LNCaP clone FGC (cell line): ENCODE measurements at regions not wholly inside any gene's neighbourhood (a gene's known extent, or its start where the extent isn't known, plus 50 kb on each side); places are given as distances from the start of the nearest gene placed in this dataset.

ENCODE experiments used
- DNase-seq: peaks from one replicate; pipeline ENCODE4 v3.0.0-alpha.2; 2011; ENCODE audit warnings: low read depth
- H3K4me3 ChIP-seq: 2 replicates; pipeline ENCODE4 v1.5.1; 2011; ENCODE audit warnings: mild to moderate bottlenecking, low read depth, low read length, control low read depth
- CTCF ChIP-seq: IDR thresholded peaks from 2 replicates; pipeline ENCODE4 v1.5.1; 2012; ENCODE audit warnings: mild to moderate bottlenecking; ENCODE audit not compliant: control insufficient read depth, insufficient read depth; ENCODE audit errors: extremely low read depth

- no peak for TF ChIP-seq CTCF
- H3K4me3 ChIP-seq, result no peak overlapping the region
- no peak for DNase-seq
Observed at GRCh38 chr5:63655043-63655442, 307.2 kb downstream of the HTR1A start.

GRCh38 chr5:63650581-63650980, 311.7 kb downstream of the HTR1A start:
- TF ChIP-seq CTCF, result no peak
- no peak overlapping the region for H3K4me3 ChIP-seq
- no peak for DNase-seq

GRCh38 chr5:63648376-63648775, 313.9 kb downstream of the HTR1A start:
- no peak overlapping the region for H3K4me3 ChIP-seq
- DNase-seq, result no peak
- no peak for TF ChIP-seq CTCF

GRCh38 chr5:63629951-63630630, 332.2 kb downstream of the HTR1A start:
- DNase-seq, result no peak
- no peak for TF ChIP-seq CTCF
- H3K4me3 ChIP-seq, result no peak overlapping the region

GRCh38 chr5:63613442-63613841, 348.8 kb downstream of the HTR1A start:
- H3K4me3 ChIP-seq, result no peak overlapping the region
- DNase-seq, result no peak
- TF ChIP-seq CTCF, result no peak

GRCh38 chr5:63603996-63604395, 358.2 kb downstream of the HTR1A start:
- H3K4me3 ChIP-seq, result no peak overlapping the region
- DNase-seq, result no peak
- TF ChIP-seq CTCF, result no peak

- DNase-seq, result no peak
- H3K4me3 ChIP-seq, result no peak overlapping the region
- TF ChIP-seq CTCF, result no peak
Observed at GRCh38 chr5:63602971-63603370, 359.3 kb downstream of the HTR1A start.
